HepG2 (cell line): ENCODE measurements at regions not wholly inside any gene's neighbourhood (a gene's known extent, or its start where the extent isn't known, plus 50 kb on each side); places are given as distances from the start of the nearest gene placed in this dataset.

Experiments used
- ATAC-seq: fragments of 200-7000 bp; cut with Tn5 transposase; 3 replicates; pipeline ENCODE4 v1.9.1; 2020; ENCODE audit warnings: mild to moderate bottlenecking, moderate library complexity
- BruUV-seq: library from RNA; stranded (reverse); fragments of 400-500 nt; replicated peaks from 2 replicates; lab custom pipeline; 2021; lab: Mats Ljungman, UMichigan
- CTCF ChIA-PET: fragments of 300-600 bp; formaldehyde crosslinking; extraction: SDS; loops from one replicate; lab custom pipeline; 2021; ENCODE audit warnings: low total read pairs, inconsistent platforms, low intra/inter-chr PET ratio; lab: Yijun Ruan, JAX
- POLR2A ChIA-PET: fragments of 350-600 bp; sonication (Branson Sonifier 250); formaldehyde crosslinking; loops from one replicate; lab custom pipeline; 2020; ENCODE audit warnings: antibody characterized with exemption, inconsistent platforms; lab: Yijun Ruan, JAX
- DNase-seq: peaks from one replicate; pipeline ENCODE4 v3.0.0-alpha.2; 2015; ENCODE audit warnings: low spot score
- FAIRE-seq: peaks from 3 replicates; lab custom pipeline; 2011; peaks lifted over from hg19 to GRCh38; lab: Jason Lieb, UNC
- H2AFZ ChIP-seq: one replicate; pipeline ENCODE4 v1.6.1; 2011; ENCODE audit warnings: low read length, inconsistent platforms
- H3K27ac ChIP-seq: fragments of 300-600 bp; 3 replicates; pipeline ENCODE4 v1.8.0; 2011; ENCODE audit warnings: mixed run types, mild to moderate bottlenecking, mixed read lengths, low read length, inconsistent platforms; ENCODE audit not compliant: insufficient read depth; ENCODE audit errors: extremely low read length
- H3K27me3 ChIP-seq, 2 experiments: fragments of 200-600 bp in 1 of 2; 2 replicates in 1 of 2; 3 replicates in 1 of 2; pipeline versions ENCODE4 v1.6.0 to v1.8.0; 2011; ENCODE audit warnings: low read length in 2 of 2, mild to moderate bottlenecking in 2 of 2, moderate library complexity in 2 of 2, inconsistent platforms in 1 of 2; ENCODE audit not compliant: insufficient read depth in 2 of 2, control insufficient read depth in 1 of 2
- H3K36me3 ChIP-seq, 2 experiments: fragments of 200-600 bp in 1 of 2; replicated peaks in 1 of 2; 2 replicates in 1 of 2; 3 replicates in 1 of 2; pipeline versions ENCODE4 v1.5.1 to v1.8.0; 2011; ENCODE audit warnings: low read length in 2 of 2, inconsistent platforms in 1 of 2; ENCODE audit not compliant: insufficient read depth in 2 of 2, control insufficient read depth in 1 of 2
- H3K4me1 ChIP-seq: 2 replicates; pipeline ENCODE4 v1.5.1; 2012; ENCODE audit warnings: low read length, inconsistent platforms; ENCODE audit not compliant: insufficient read depth
- H3K4me2 ChIP-seq: 2 replicates; pipeline ENCODE4 v1.6.0; 2011; ENCODE audit warnings: low read depth, low read length, inconsistent platforms
- H3K4me3 ChIP-seq, 3 experiments: fragments of 200-600 bp in 1 of 3; sonication (generic), shearing (Covaris generic) in 1 of 3; replicated peaks in 1 of 3; 2 replicates each; pipeline ENCODE4 v1.5.1; 2011 to 2016; ENCODE audit warnings: low read length in 3 of 3, inconsistent platforms in 2 of 3, low read depth in 2 of 3, mild to moderate bottlenecking in 2 of 3, control low read depth in 1 of 3, mixed read lengths in 1 of 3; ENCODE audit not compliant: insufficient read depth in 1 of 3
- H3K79me2 ChIP-seq: one replicate; pipeline ENCODE4 v1.6.1; 2011; ENCODE audit warnings: low read length, inconsistent platforms; ENCODE audit not compliant: insufficient read depth
- H3K9ac ChIP-seq: 2 replicates; pipeline ENCODE4 v1.6.0; 2011; ENCODE audit warnings: mild to moderate bottlenecking, low read depth, low read length, inconsistent platforms; ENCODE audit not compliant: insufficient read depth
- H3K9me3 ChIP-seq: 2 replicates; pipeline ENCODE4 v1.5.1; 2012; ENCODE audit warnings: mild to moderate bottlenecking, low read length
- H4K20me1 ChIP-seq: 2 replicates; pipeline ENCODE4 v1.6.0; 2011; ENCODE audit warnings: inconsistent platforms, mild to moderate bottlenecking, low read length, moderate library complexity; ENCODE audit not compliant: insufficient read depth
- ATF7-NPFF ChIP-seq: sonication (generic); formaldehyde crosslinking; IDR thresholded peaks from 2 replicates; pipeline ENCODE4 v1.8.1; 2023; ENCODE audit warnings: mild to moderate bottlenecking, low read depth, missing genetic modification reagents, moderate library complexity
- CHD2 ChIP-seq: IDR thresholded peaks from 2 replicates; pipeline ENCODE4 v1.6.1; 2011; ENCODE audit warnings: low read depth, low read length, improper control_type of control experiment
- ELF4 ChIP-seq: sonication (generic); formaldehyde crosslinking; IDR thresholded peaks from 2 replicates; pipeline ENCODE4 v1.5.0; 2020; ENCODE audit warnings: missing genetic modification reagents, mild to moderate bottlenecking, moderate library complexity, borderline replicate concordance
- FOXK2 ChIP-seq: fragments of 450-650 bp; IDR thresholded peaks from 2 replicates; pipeline ENCODE4 v1.6.1; 2016
- GFI1 ChIP-seq: sonication (generic); formaldehyde crosslinking; IDR thresholded peaks from 2 replicates; pipeline ENCODE4 v1.5.0; 2020; ENCODE audit warnings: missing genetic modification reagents, mild to moderate bottlenecking, borderline replicate concordance
- GMEB1 ChIP-seq: sonication (generic); formaldehyde crosslinking; IDR thresholded peaks from 2 replicates; pipeline ENCODE4 v1.5.1; 2020; ENCODE audit warnings: missing genetic modification reagents, mild to moderate bottlenecking, borderline replicate concordance
- HNRNPL ChIP-seq: fragments of 200-400 bp; formaldehyde crosslinking; IDR thresholded peaks from 2 replicates; pipeline ENCODE4 v1.6.1; 2017; ENCODE audit warnings: mild to moderate bottlenecking, low read depth, low read length
- JUNB ChIP-seq: sonication (generic); formaldehyde crosslinking; IDR thresholded peaks from 2 replicates; pipeline ENCODE4 v1.8.0; 2022; ENCODE audit warnings: missing genetic modification reagents, mild to moderate bottlenecking, borderline replicate concordance
- KAT2B ChIP-seq: fragments of 150-350 bp; IDR thresholded peaks from 2 replicates; pipeline ENCODE4 v1.6.1; 2014; ENCODE audit warnings: low read depth, low read length, borderline replicate concordance
- KAT7 ChIP-seq: IDR thresholded peaks from 2 replicates; pipeline ENCODE4 v1.6.1; 2018; ENCODE audit warnings: borderline replicate concordance, missing compliant biosample characterization
- KLF9 ChIP-seq: IDR thresholded peaks from 2 replicates; pipeline ENCODE4 v1.6.1; 2016; ENCODE audit warnings: low read depth
- MAF1 ChIP-seq: sonication (generic); formaldehyde crosslinking; IDR thresholded peaks from 2 replicates; pipeline ENCODE4 v1.5.0; 2020; ENCODE audit warnings: missing genetic modification reagents, borderline replicate concordance
- PTBP1 ChIP-seq: fragments of 200-400 bp; formaldehyde crosslinking; IDR thresholded peaks from 2 replicates; pipeline ENCODE4 v1.6.1; 2018; ENCODE audit warnings: low read length, low read depth; ENCODE audit not compliant: poor library complexity, severe bottlenecking
- SMAD9 ChIP-seq: sonication (generic); formaldehyde crosslinking; IDR thresholded peaks from 2 replicates; pipeline ENCODE4 v1.5.1; 2020; ENCODE audit warnings: mild to moderate bottlenecking, missing genetic modification reagents
- TMF1 ChIP-seq: sonication (generic); formaldehyde crosslinking; IDR thresholded peaks from 2 replicates; pipeline ENCODE4 v1.8.1; 2022; ENCODE audit warnings: low read depth, missing genetic modification reagents
- U2AF1 ChIP-seq: fragments of 200-400 bp; formaldehyde crosslinking; optimal IDR thresholded peaks from 2 replicates; pipeline ENCODE3; 2017; ENCODE audit warnings: mild to moderate bottlenecking, low read depth, low read length
- ZBTB4 ChIP-seq: sonication (generic); formaldehyde crosslinking; IDR thresholded peaks from 2 replicates; pipeline ENCODE4 v1.4.0; 2020; ENCODE audit warnings: missing genetic modification reagents, mild to moderate bottlenecking, borderline replicate concordance
- ZFY ChIP-seq: sonication (generic); formaldehyde crosslinking; IDR thresholded peaks from 2 replicates; pipeline ENCODE4 v1.4.0; 2020; ENCODE audit warnings: missing genetic modification reagents
- ZNF430 ChIP-seq: sonication (generic); formaldehyde crosslinking; IDR thresholded peaks from 2 replicates; pipeline ENCODE4 v1.9.0; 2021; ENCODE audit warnings: mild to moderate bottlenecking, missing genetic modification reagents
- ZNF563 ChIP-seq: sonication (generic); formaldehyde crosslinking; IDR thresholded peaks from 2 replicates; pipeline ENCODE4 v1.8.0; 2022; ENCODE audit warnings: mild to moderate bottlenecking, moderate library complexity, missing genetic modification reagents
- WGBS: methylation state at CpG from one replicate; pipeline ENCODE4 v1.1.6; 2017; ENCODE audit warnings: low lambda C conversion rate; 5-methylcytosine and 5-hydroxymethylcytosine counted together
- in situ Hi-C: cut with HindIII; loops from 2 replicates; pipeline ENCODE4 v1.10.0; 2017; ENCODE audit warnings: low pct_unique_long_range_greater_than_20kb; ENCODE audit not compliant: extremely low pct_ligation_motif_present
- intact Hi-C: fragments of 100-400 bp; cut with micrococcal nuclease; formaldehyde crosslinking; loops from one replicate; pipeline ENCODE4 v1.10.0; 2022; ENCODE audit not compliant: unreplicated experiment

- TF ChIP-seq HNRNPL, result no peak
- no peak for TF ChIP-seq ZFY (CRISPR knock-in tag)
- no peak for TF ChIP-seq ZNF430 (CRISPR knock-in tag)
- no peak for TF ChIP-seq MAF1
- TF ChIP-seq JUNB (CRISPR knock-in tag), result no peak
- no peak for TF ChIP-seq TMF1 (CRISPR knock-in tag)
- TF ChIP-seq KAT2B, result no peak
- TF ChIP-seq ZNF563 (CRISPR knock-in tag), result no peak
- no peak for TF ChIP-seq ATF7-NPFF (CRISPR knock-in tag)
- TF ChIP-seq KLF9 (CRISPR knock-in tag), result no peak
- no peak for TF ChIP-seq GFI1 (CRISPR knock-in tag)
- no peak for TF ChIP-seq FOXK2
Measured at GRCh38 chr7:79681454-79681853, 228.0 kb upstream of the MAGI2 start (continued).

- Histone ChIP-seq H3K4me1 (no peaks in the 10 kb centered on the region), H3K9me3 (no peaks in the 10 kb centered on the region), H3K36me3 (no peaks in the 10 kb centered on the region), H3K79me2 (no peaks in the 10 kb centered on the region), H3K27me3 (no peaks in the 10 kb centered on the region), H3K4me2 (no peak overlapping the region), H4K20me1 (no peaks in the 10 kb centered on the region), H3K4me3 (no peak overlapping the region), H3K9ac (no peak overlapping the region), H3K27ac (no peak overlapping the region), H2AFZ (no peak overlapping the region)
- intact Hi-C loops, result no loop called here
- ATAC-seq (no peak), DNase-seq (no peak), FAIRE-seq (no peak)
- in situ Hi-C loops, result no loop called here
- ChIA-PET POLR2A (no interaction called here), CTCF (no interaction called here)
- TF ChIP-seq ELF4 (CRISPR knock-in tag) (no peak), U2AF1 (no peak), MAF1 (no peak), PTBP1 (no peak), KAT7 (CRISPR knock-in tag) (no peak), GMEB1 (CRISPR knock-in tag) (no peak), SMAD9 (CRISPR knock-in tag) (no peak), CHD2 (no peak), ZBTB4 (no peak)
- 19% methylated on average over 3 of the region's 3 CpGs for WGBS
- no TSS peak for BruUV-seq
Measured at GRCh38 chr7:79673969-79674368, 220.5 kb upstream of the MAGI2 start.
